ENCODE measurements at regions not wholly inside any gene's neighbourhood (a gene's known extent, or its start where the extent isn't known, plus 50 kb on each side); places are given as distances from the start of the nearest gene placed in this dataset.

DNA sequence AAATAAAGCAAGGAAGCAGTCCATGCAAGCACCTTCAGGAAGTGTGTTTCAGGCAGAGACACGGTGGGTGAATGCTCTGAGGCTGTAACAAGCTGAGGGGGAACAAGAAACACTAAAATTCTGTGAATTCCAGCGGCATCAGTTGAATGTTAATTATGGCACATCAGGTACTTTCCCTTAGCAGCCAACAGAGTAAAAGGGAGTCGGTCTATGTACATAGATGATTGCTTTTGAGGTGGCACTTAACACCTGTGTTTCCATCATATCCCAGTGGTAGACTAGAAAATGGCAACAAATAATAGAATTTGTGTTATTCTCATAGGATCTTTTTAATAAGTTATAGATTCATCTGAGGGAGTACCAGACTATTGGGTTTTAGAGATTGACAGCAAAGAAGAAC, 481.0 kb upstream of the KLF6 start:
- DNase-seq (ENCODE audit: low read depth in 2 of 2), result no peak

GRCh38 chr10:4264209-4264865, 479.3 kb upstream of the KLF6 start:
- no peak for DNase-seq (ENCODE audit: low read depth in 2 of 2)

GRCh38 chr10:4263601-4263921, 478.6 kb upstream of the KLF6 start:
- DNase-seq (ENCODE audit: low read depth in 2 of 2), result no peak

DNA sequence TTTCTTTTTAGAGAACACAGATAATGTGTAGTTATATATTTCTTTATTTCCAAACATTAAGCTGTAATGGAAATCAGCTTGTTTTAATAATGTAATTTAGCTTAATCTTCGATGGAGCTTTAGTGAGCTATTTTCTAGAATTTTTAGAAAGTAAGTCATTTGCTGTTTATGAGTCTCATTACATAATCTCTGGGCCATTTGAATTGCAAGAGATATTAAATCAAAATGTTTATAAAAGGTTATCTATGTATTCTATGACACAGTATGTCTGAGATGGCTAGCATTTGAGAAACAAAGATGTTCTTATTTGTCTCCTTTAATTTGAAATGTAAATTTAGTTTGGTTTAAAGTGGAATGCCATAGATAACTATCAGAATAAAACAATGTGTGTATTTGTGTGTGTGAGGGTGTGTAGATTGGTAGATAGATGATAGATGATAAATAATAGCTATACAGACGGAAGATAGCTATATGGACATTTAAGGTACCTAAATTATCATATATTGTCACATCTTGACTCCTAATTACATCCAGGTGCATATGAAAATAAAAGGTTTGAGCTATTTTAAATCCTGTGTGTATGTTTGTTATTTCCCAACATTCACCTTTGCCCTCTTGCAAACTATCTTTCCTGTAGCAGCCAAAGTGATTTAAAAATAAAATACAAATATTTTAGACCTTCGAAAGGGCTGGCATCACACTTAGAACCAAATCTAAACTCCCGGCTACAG, 478.0 kb upstream of the KLF6 start:
- DNase-seq (ENCODE audit: low read depth in 2 of 2), result no peak

- DNase-seq (ENCODE audit: low read depth in 2 of 2), result no peak
Observed at GRCh38 chr10:4262449-4262848, 477.4 kb upstream of the KLF6 start.

DNA sequence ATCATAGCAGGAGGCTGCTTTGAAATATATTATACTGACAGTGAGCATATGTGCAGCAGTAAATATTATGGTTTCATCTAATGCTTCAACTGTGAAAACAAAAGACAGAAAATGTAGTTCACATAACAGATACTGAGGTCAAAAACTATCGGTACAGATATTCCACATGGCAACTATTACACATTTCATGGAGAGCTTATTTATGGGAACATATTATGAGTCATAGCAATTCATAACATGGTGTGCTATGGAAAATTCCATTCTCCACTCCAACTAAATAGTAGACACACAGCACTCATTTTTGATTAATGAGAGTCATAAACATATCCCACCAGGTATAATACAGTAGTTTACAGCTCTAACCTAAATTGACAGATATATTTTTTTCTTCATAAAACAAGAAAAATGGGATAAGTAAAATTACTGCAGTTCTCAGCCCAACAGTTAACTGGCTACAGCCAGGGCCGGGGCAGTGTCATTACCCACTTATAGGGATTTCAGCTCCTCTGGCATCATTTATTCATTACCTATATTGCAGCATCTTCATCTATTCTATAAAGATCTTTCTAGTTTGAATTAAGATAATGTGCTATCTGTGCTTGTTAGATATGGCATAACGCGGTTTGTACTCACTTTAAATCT, 475.6 kb upstream of the KLF6 start:
- no peak for DNase-seq (ENCODE audit: low read depth in 2 of 2)

DNA sequence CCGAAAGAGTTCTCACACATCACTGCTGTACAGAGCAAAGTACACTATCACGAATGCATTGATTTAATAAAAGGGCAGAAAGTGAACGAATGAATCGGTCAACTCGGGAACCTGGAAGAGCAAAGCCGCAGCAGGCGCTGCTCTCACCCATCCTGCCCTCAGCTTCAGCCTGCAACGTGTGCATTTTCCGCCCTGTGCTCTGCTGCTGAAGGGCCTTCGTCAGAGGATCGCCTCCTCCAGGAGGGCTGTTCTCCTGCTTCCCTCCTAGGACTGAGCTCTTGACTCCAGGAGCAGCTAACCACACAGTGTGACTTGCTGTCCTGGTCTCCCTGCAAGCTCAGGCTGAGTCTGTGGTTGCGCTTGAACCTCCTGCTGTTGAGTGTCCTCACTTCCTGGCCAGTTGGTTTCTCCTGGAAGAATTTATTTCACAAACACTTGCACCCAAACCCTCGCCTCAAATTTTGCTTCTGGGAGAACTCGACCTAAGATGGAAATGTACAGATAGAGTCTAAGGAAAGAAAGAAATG, 473.0 kb upstream of the KLF6 start:
- DNase-seq (ENCODE audit: low read depth in 2 of 2), result no peak

- no peak for DNase-seq (ENCODE audit: low read depth in 2 of 2)
Observed at GRCh38 chr10:4256971-4257370, 472.0 kb upstream of the KLF6 start.

DNA sequence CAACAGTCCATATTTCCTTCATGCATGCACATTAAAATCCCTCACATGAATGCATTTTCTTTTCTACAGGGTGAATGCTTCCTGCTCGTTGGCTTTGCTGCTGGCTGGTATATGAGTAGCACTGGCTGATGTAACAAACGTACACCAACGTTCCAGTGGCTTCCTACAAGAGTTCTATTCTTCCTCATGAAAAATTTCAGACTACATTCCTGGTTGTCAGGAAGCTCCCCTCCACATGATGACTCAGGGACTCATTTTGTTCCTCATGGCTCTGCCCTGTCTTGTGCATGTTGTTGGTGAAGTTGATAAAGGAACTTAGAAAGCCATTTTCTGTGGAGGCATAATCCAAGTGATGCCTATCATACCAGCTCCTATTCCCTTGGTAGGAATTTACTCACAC, 470.7 kb upstream of the KLF6 start:
- DNase-seq (ENCODE audit: low read depth in 2 of 2), result no peak

DNA sequence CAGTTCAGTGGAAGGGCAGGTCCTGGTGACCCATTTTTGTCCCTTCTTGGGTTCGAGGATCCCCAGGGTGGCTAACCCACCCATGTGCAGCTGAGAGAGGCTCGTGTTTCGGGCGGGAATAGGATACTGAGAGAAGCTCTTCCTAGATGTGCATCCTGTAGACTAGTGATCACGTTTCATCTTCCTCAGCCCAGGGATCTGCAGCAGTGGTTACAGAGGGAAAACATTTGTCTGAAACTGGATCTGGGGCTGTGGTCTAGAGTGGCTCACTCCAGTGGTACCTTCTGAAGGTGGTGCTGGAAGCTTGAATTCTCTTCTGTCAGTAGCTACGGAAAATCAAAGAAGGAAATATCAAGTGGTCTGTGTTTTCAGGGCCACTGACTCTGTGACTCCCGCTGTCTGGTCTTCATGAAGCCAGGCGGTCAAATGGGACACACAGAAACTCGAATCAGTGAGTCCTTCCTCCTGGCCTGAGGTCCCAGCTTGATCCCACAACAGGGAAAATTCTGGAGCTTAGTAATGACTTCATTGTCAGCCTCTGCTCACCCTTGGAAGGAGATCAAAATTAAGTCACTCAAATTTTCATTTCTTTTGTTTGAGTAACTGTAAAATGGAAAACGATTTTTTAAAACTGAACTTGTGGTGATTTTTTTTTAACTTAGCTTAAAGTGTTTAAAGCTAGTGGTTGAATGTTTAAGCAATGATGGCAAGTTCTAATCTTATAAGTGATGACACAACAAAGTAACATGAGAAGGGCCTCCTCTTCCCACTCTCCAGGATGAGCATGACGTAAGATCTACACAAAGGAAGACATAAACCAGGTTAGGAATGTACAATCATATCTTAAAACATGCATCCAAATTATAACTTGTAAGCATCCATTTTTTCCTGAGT, 469.3 kb upstream of the KLF6 start:
- DNase-seq (ENCODE audit: low read depth in 2 of 2), result no peak

DNA sequence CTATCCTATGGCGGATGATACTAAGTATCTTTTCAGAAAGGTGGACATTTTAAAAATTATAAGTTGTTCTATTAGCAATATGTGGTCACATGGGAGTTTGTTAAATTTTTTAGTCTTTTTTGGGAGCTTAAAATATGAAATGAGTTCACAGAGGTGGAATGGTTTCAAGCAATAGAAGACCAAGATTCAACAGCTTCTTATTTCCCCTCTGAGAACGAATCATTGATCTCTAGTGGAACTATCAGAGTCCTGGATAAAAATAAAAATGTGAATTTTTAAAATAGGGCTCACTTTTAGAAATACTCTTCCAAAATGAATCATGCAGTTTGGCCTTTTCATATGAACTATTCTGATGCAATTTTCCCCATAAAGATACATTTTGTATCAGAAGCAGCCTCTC, 467.7 kb upstream of the KLF6 start:
- no peak for DNase-seq (ENCODE audit: low read depth in 2 of 2)

DNA sequence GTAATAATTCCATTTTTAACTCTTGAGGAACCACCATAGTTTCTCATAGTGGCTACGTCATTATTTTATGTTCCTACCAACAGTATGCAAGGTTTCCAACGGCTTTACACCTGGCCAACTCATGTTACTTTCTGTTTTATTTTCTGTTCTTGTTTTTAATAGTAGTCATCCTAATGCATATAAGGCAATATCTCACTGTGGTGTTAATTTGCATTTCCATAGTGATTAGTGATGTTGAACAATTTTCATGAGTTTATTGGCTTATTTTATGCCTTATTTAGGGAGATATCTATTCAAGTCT, 465.5 kb upstream of the KLF6 start:
- DNase-seq (ENCODE audit: low read depth in 2 of 2), result no peak

GRCh38 chr10:4249841-4250586, 465.0 kb upstream of the KLF6 start:
- DNase-seq (ENCODE audit: low read depth in 2 of 2), result no peak

DNA sequence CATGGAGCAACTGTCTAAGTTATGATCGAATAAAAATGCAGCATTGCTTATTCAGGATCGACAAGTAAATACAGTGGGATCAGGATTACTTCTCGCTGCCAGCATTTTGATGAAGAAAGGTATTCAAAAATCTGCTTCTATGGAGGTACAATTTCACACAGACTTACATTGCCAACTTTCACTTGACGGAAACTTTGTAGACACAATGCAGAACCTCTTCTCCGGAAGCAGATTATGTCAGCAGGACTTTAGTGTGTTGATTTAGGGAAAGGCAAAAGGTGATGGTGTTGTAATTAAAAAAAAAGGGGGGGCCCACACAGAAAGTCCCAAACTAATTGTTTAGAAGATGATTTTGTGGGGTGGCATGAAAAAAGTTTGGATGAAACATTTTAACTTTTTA, 462.4 kb upstream of the KLF6 start:
- no peak for DNase-seq (ENCODE audit: low read depth in 2 of 2)

GRCh38 chr10:4246881-4247358, 461.9 kb upstream of the KLF6 start:
- no peak for DNase-seq (ENCODE audit: low read depth in 2 of 2)

GRCh38 chr10:4243651-4244050, 458.6 kb upstream of the KLF6 start:
- no peak for DNase-seq (ENCODE audit: low read depth in 2 of 2)

DNA sequence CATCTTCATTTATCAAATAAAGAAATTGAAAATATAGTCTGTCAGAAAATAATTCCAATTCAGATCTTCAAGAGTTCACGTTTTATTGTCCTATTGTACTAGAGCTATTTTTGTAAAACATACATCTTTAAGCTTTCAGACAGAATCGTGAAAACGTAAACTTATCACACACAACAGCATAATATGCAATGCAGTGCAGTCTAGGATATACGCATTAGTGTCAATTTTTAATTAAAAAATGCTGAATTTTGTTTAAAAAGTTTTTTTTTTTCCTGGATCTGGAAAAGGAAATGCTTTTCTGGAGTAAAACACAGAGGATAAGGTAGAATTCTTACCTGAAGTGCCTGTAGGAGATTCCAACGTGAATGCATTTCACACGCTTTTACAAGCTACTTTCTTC, 458.2 kb upstream of the KLF6 start:
- no peak for DNase-seq (ENCODE audit: low read depth in 2 of 2)

GRCh38 chr10:4242561-4243035, 457.6 kb upstream of the KLF6 start:
- no peak for DNase-seq (ENCODE audit: low read depth in 2 of 2)

- no peak for DNase-seq (ENCODE audit: low read depth in 2 of 2)
Observed at GRCh38 chr10:4241724-4242345, 456.8 kb upstream of the KLF6 start.

- DNase-seq (ENCODE audit: low read depth in 2 of 2), result no peak
Observed at GRCh38 chr10:4240608-4241197, 455.7 kb upstream of the KLF6 start.

Measured in activated CD8-positive, alpha-beta memory T cell treated with anti-CD3 and anti-CD28 coated beads for 4 hours (primary cell).